Ovary (tissue), 3 donors: ENCODE measurements at regions not wholly inside any gene's neighbourhood (a gene's known extent, or its start where the extent isn't known, plus 50 kb on each side); places are given as distances from the start of the nearest gene placed in this dataset.

Experiments
- CTCF ChIP-seq, 3 donors: fragments of 450-650 bp in 2 of 3; fragments of 200-600 bp in 1 of 3; IDR thresholded peaks; one replicate each; pipeline versions ENCODE4 v1.5.1 to v1.8.0; 2016 to 2022; ENCODE audit warnings: antibody characterized with exemption in 3 of 3, mild to moderate bottlenecking in 1 of 3
- EP300 ChIP-seq: sonication (generic); formaldehyde crosslinking; IDR thresholded peaks from one replicate; pipeline ENCODE4 v1.6.1; 2017; ENCODE audit warnings: antibody characterized with exemption
- POLR2A ChIP-seq: fragments of 450-650 bp; IDR thresholded peaks from one replicate; pipeline ENCODE4 v1.6.1; 2017; ENCODE audit warnings: antibody characterized with exemption, mild to moderate bottlenecking, moderate library complexity
- donor health status: DM: no; HTN: no; CAD: no.

DNA sequence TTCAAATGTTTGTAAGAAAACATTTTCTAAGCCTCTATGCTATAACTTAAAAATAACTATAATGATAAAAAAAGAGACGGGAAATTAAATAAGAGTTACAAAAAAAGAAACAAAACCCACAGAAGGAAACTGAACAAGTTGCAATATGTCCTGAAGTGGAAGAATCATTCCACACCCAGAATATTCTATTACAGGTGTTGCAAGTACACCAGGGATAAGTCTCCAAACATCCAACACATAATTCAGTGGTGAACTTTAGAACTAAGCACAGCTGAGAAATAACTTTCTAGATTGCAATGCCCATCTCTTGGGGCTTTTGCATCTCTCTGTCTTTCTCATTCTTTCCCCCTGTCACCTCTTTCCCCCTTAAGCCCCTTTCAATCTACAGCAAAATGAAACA is 325.2 kb downstream of the BRINP1 start:
- TF ChIP-seq POLR2A (no peak), CTCF (IDR thresholded peaks at IDR 0.05) (no peak), EP300 (no peak)
